ES-I3 (cell line): ENCODE measurements at regions not wholly inside any gene's neighbourhood (a gene's known extent, or its start where the extent isn't known, plus 50 kb on each side); places are given as distances from the start of the nearest gene placed in this dataset.

Source experiments
- H3K36me3 ChIP-seq: 2 replicates; pipeline ENCODE4 v1.6.1; 2013; ENCODE audit warnings: mild to moderate bottlenecking, low read length, control low read depth, moderate library complexity; ENCODE audit not compliant: insufficient read depth
- H3K4me1 ChIP-seq: 2 replicates; pipeline ENCODE4 v1.6.1; 2013; ENCODE audit warnings: mild to moderate bottlenecking, control low read depth, low read length; ENCODE audit not compliant: insufficient read depth
- H3K9ac ChIP-seq: 2 replicates; pipeline ENCODE4 v1.6.1; 2013; ENCODE audit warnings: low read depth, mild to moderate bottlenecking, low read length, moderate library complexity
- H3K9me3 ChIP-seq: 2 replicates; pipeline ENCODE4 v1.6.1; 2013; ENCODE audit warnings: mild to moderate bottlenecking, low read length, moderate library complexity; ENCODE audit not compliant: control insufficient read depth, insufficient read depth

- Histone ChIP-seq H3K4me1 (no peaks in the 10 kb centered on the region), H3K9ac (no peak overlapping the region), H3K36me3 (no peaks in the 10 kb centered on the region), H3K9me3 (no peaks in the 10 kb centered on the region)
These were observed 478.4 kb upstream of the HS6ST1 start for GRCh38 chr2:128797092-128797491.

- H3K9ac ChIP-seq: no peak overlapping the region
These were observed 478.9 kb upstream of the HS6ST1 start for GRCh38 chr2:128797533-128797932.

DNA sequence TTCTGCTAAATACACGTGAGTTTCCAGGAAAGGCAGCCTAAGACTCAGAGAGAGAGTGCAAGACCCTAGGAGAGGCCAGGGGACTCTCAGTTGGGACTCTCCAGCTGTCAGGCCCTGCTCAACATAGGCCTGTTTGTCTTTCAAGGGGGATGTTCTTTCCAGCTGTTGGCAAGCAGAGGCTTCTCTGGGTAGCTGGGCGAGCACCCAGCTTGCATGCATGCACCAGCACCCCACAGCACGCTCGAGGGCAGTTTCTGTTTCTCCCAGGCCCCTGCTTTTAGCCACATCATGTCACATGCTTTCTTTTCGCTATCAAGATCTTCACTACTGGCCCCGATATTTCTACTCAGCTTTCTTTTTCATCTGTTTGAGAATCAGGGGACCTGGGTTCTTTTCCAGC, 479.3 kb upstream of the HS6ST1 start:
- Histone ChIP-seq H3K9ac (no peak overlapping the region), H3K4me1 (no peaks in the 10 kb centered on the region), H3K9me3 (no peaks in the 10 kb centered on the region), H3K36me3 (no peaks in the 10 kb centered on the region)

More at GRCh38 chr2:128797533-128797932, 478.9 kb upstream of the HS6ST1 start:
- H3K36me3 ChIP-seq: no peaks in the 10 kb centered on the region
- no peaks in the 10 kb centered on the region for H3K4me1 ChIP-seq
- H3K9me3 ChIP-seq: no peaks in the 10 kb centered on the region

- H3K9me3 ChIP-seq: no peaks in the 10 kb centered on the region
- H3K36me3 ChIP-seq: no peaks in the 10 kb centered on the region
- H3K9ac ChIP-seq: no peak overlapping the region
- no peaks in the 10 kb centered on the region for H3K4me1 ChIP-seq
These were observed 480.0 kb upstream of the HS6ST1 start for GRCh38 chr2:128798502-128799283.

DNA sequence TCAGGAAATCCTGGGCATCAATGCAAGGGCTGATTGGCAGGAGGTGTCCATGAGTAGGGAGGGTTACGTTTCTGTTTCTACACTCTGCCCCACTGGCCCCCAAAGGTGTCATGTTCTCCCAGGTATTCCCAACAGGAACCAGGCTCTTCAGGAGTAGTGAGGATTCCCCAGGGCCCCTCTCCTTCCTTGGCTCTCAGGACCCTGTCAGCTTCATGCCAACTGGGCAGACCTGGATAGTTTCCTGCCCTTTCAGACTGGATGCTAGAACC, 480.6 kb upstream of the HS6ST1 start:
- H3K4me1 ChIP-seq: no peaks in the 10 kb centered on the region
- no peaks in the 10 kb centered on the region for H3K9me3 ChIP-seq
- no peak overlapping the region for H3K9ac ChIP-seq
- no peaks in the 10 kb centered on the region for H3K36me3 ChIP-seq

DNA sequence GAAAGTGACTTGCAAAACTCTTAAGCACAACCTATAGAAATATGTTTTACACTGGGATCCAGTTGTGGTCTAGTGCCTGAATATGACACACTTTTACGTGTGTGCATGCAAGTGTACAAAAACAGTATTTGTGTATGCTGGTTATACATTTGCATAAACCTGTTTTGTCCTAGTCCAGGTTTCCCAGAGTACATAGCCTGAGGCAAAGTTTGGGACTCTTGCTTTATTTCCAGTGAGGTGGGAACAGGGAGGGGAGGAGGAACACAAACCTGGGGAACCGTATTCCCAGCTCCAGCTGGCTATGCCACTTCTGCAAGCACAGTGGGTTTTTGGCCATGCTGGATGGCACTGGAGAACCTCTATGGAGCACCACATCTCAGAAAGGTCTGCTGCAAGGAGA, 481.1 kb upstream of the HS6ST1 start:
- no peaks in the 10 kb centered on the region for H3K9me3 ChIP-seq
- H3K36me3 ChIP-seq: no peaks in the 10 kb centered on the region
- H3K4me1 ChIP-seq: no peaks in the 10 kb centered on the region
- no peak overlapping the region for H3K9ac ChIP-seq

GRCh38 chr2:128801576-128801975, 482.9 kb upstream of the HS6ST1 start:
- Histone ChIP-seq H3K4me1 (no peaks in the 10 kb centered on the region), H3K9ac (no peak overlapping the region), H3K36me3 (no peaks in the 10 kb centered on the region), H3K9me3 (no peaks in the 10 kb centered on the region)

DNA sequence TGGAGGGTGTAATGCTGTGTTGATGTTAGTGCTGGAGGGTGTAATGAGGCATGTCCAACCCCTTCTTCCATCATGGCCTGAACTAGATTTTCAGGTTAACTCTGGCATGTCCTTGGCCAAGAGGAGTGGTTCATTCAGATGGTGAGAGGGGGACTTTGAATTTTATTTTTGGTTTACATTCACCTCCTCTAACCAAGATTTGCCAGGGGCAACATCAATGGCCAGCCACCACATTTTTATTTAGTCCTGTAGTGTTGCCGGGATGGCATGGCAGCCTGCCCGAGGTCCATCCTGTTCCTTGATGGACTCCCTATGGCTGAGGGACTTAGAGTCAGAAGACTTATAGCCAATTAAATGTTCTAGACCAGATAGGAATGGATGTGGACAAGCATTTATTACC, 484.6 kb upstream of the HS6ST1 start:
- Histone ChIP-seq H3K4me1 (no peaks in the 10 kb centered on the region), H3K9ac (no peak overlapping the region), H3K36me3 (no peaks in the 10 kb centered on the region), H3K9me3 (peaks cover 5% of the 10 kb centered on the region; the same call in 1 of the 2 replicates)

GRCh38 chr2:128805237-128805636, 486.6 kb upstream of the HS6ST1 start:
- H3K36me3 ChIP-seq: no peaks in the 10 kb centered on the region
- H3K9me3 ChIP-seq: peaks cover 5% of the 10 kb centered on the region; the same call in 1 of the 2 replicates
- H3K4me1 ChIP-seq: no peaks in the 10 kb centered on the region
- no peak overlapping the region for H3K9ac ChIP-seq

- no peak overlapping the region for H3K9ac ChIP-seq
- H3K4me1 ChIP-seq: no peaks in the 10 kb centered on the region
- no peaks in the 10 kb centered on the region for H3K36me3 ChIP-seq
- peaks cover 5% of the 10 kb centered on the region; the same call in 1 of the 2 replicates for H3K9me3 ChIP-seq
These were observed 487.2 kb upstream of the HS6ST1 start for GRCh38 chr2:128805918-128806317.

DNA sequence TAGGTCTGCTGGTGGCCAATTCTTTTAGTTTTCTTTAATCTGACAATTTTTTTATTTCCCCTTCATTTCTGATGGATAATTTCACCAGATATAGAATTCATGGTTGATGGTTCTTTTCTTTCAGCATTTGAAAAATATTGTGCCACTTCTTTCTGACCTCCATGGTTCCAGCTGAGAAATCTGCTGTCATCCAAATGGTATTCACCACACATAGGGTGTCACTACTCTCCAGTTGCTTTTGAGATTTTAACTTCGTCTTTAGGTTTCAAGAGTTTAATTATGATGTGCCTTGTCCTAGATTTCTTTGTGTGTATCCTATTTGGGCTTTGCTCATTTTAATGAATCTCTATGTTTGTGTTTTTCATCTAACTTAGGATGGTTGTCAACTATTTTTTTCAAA, 488.6 kb upstream of the HS6ST1 start:
- Histone ChIP-seq H3K9me3 (peaks cover 5% of the 10 kb centered on the region; the same call in 1 of the 2 replicates), H3K9ac (no peak overlapping the region), H3K36me3 (no peaks in the 10 kb centered on the region), H3K4me1 (no peaks in the 10 kb centered on the region)

DNA sequence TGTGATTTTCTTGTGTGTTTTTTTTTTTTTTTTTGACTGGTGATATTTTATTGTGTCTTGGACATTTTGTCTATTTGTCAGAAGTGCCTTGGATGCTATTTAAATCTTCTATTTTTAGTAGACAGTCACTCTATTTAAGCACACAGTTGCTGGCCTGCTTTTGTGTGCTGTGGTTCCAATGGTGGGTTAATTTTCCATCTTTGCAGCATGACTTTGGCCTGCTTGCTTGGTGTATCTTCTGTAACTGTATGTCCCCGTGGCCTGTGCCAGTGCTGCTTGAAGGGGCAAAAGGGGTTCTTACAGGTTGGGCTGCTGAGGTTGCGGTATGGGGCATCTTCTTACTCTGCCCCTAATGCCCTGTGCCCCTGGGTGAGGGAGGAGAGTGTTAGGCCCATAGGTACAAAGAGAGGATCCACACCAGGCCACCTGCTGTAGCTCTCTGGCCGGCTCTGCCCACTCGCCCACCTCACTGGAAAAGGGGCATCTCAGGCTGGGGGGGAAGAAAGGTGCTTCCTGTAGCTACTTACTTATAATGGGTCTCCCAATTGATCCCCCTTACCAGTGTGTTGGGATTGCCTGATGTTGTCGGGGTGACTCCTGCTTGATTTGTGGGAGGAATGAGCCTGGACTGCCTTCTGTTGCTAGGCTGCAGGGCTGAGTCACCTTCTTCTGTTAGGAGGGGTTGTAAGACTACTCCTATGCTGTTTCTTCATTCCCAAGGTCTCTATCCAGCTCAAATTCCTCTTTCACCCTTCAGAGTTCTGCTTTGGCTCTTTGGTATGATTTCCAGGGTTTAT, 490.0 kb upstream of the HS6ST1 start:
- peaks cover 5% of the 10 kb centered on the region; the same call in 1 of the 2 replicates for H3K9me3 ChIP-seq
- no peaks in the 10 kb centered on the region for H3K4me1 ChIP-seq
- no peaks in the 10 kb centered on the region for H3K36me3 ChIP-seq
- H3K9ac ChIP-seq: no peak overlapping the region

DNA sequence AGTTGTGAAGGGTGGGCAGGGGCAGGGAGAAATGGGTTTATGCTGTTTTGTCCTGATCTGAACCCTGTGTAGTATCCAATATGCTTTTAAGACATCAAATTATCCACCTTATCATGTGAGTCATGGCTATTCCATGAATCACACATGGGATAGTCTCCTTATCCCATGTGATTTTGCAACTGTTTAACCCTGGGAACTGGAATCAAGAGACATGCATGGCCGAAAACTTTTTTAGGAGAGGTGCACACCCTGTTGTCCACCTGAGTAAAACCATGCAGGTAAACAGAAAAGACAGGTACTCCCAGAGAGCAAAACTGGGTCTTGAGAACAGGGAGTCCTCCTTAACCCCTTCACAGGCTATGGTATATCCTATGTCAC, 490.6 kb upstream of the HS6ST1 start:
- peaks cover 5% of the 10 kb centered on the region; the same call in 1 of the 2 replicates for H3K9me3 ChIP-seq
- no peak overlapping the region for H3K9ac ChIP-seq
- H3K36me3 ChIP-seq: no peaks in the 10 kb centered on the region
- H3K4me1 ChIP-seq: no peaks in the 10 kb centered on the region

GRCh38 chr2:128809880-128810279, 491.2 kb upstream of the HS6ST1 start:
- Histone ChIP-seq H3K9ac (no peak overlapping the region), H3K36me3 (no peaks in the 10 kb centered on the region), H3K9me3 (peaks cover 5% of the 10 kb centered on the region; the same call in 1 of the 2 replicates), H3K4me1 (no peaks in the 10 kb centered on the region)
